ENCODE measurements at regions not wholly inside any gene's neighbourhood (a gene's known extent, or its start where the extent isn't known, plus 50 kb on each side); places are given as distances from the start of the nearest gene placed in this dataset.
"Not testable (repeated sequence)": the region's sequence is repeated elsewhere in the genome, so short reads cannot be mapped to it uniquely, and the experiment has no call there.

GRCh38 chr16:59864981-59865666, 1131.0 kb upstream of the GOT2 start:
- DNase-seq (ENCODE audit: low spot score), result no peak

DNA sequence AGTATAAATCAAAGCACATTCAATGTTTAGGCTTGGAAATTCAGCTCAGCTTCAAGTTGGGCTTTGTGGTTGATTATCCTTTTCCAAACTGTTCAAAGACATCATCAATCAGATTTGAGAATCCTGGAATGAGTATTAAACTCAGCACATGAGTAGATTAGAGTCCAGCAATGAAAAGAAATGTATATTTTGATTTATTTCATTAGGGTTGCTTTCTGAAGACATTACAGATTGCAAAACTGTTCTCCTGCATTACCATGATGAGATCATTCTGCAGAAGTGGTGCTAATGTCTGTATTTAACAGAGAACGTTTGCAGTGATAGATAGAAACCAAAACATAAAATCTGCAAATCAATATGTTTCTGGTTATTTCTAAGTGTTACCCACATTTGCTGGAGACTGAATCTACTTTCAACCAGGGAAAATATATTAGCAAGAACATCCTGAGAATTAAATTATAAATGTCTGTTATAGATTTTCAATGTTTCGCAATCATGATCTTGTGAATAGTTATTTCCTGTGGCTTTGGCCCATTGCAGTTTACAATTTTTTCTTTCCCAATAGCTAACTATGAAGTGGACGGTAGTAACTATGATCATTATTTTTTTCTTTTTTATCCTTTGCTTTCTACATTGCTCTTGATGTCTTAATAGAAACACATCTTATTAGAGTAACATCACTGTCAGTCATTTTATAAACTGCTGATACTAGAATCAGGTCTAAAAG, 1125.7 kb upstream of the GOT2 start:
- DNase-seq (ENCODE audit: low spot score), result no peak

DNA sequence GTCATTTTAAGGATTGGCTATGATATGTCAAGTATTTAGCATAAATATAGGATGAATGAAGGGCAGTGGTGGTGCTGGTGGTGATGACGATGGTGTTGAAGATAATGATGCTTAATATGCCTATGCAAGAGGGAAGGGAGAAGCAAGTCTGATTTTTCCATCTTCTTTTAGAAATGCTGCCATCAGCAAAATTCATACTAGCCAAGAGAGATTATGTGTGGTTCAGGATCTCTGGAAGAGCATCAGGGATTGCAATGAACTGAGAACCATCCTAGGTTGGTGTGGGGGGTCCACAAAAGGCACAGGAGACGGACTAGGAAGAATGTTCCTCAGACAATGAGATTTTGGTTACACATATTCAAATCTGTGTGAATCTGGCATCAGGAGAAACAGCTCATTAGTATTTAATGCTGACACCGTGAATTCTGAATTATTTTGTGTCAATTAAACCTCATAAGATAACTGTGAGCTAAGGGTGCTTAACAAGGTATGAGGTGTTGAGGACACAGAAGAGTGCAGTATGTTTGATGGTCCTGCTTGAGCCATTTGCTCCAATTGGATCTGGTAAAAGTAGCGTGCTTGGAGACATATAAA, 1120.8 kb upstream of the GOT2 start:
- DNase-seq (ENCODE audit: low spot score), result no peak

GRCh38 chr16:59849716-59850115, 1115.6 kb upstream of the GOT2 start:
- no peak for DNase-seq (ENCODE audit: low spot score)

DNA sequence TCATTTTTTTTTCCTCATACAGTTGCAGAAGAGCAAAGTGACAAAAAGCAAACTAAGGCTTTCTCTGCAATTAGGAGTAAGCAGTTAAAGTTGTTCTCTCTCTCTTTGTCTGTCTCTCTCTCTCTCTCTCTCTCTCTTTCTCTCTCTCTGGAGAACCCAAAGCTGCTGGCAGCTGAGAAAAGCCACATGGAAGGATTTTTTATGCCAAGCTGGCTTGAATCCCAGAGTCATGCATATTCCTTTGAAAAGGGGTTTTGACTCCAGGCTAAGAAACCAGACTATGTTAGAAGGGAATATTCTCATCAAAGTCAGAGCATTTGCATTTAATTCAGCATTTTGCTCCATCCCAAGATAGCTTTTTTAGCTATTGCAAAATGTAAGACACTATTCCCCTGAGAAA, 1114.2 kb upstream of the GOT2 start:
- no peak for DNase-seq (ENCODE audit: low spot score)

DNA sequence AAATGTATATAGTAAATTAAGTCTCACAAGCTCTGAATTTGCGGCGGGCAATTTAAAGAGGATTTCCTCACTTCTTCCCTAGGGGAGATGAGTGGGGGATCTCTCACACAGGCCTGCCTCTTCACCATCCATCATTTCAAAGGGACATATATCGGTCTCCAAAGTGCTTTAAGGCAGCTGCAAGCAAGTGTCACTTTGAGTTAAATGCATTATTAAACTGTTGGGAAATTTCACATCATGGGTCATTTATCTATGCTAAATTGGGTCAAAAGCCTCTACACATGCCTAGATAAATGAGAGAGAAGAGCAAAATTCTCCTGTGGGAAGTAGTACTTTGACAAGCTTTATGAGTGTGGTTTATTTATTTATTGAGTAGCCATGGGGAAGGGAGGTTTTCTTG, 1106.1 kb upstream of the GOT2 start:
- no peak for DNase-seq (ENCODE audit: low spot score)

GRCh38 chr16:59826767-59827166, 1092.7 kb upstream of the GOT2 start:
- DNase-seq (ENCODE audit: low spot score), result no peak

- DNase-seq (ENCODE audit: low spot score), result not testable (repeated sequence)
Observed at GRCh38 chr16:59809488-59809887, 1075.4 kb upstream of the GOT2 start.

DNA sequence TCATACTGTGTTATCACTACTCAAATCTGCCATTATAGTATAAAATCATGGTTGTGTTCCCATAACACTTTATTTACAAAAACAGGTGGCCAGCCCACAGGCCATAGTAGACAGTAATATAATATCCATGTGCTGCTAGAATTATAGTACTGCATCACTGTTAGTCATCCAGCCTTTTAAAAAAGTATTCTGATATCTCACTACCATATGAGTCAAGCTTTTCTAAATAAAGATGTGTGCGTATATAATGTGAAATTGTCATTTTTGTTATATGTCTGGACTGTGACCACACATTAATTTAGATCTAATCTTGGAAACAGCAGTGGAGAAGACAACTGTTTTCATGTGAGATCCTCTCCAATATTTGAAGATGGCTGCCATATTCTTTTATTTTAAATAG, 1049.1 kb upstream of the GOT2 start:
- DNase-seq (ENCODE audit: low spot score), result no peak

DNA sequence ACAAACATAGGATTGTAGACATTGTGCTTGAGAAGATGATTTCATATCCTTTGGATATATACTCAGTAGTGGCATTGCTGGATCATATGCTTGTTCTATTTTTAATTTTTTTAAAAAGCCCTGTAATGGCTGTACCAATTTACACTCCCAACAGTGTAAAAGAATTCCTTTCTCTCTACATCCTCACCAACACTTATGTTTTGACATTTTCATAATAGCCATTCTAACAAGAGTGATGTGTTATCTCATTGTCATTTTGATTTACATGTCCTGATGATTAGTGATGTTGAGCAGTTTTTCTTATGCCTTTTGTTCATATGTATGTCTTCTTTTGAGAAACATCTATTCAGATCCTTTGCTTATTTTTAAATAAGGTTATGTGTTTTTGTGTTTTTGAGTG, 1039.2 kb upstream of the GOT2 start:
- no peak for DNase-seq (ENCODE audit: low spot score)

- no peak for DNase-seq (ENCODE audit: low spot score)
Observed at GRCh38 chr16:59759296-59759695, 1025.2 kb upstream of the GOT2 start.

GRCh38 chr16:59758848-59759247, 1024.7 kb upstream of the GOT2 start:
- DNase-seq (ENCODE audit: low spot score), result no peak

DNA sequence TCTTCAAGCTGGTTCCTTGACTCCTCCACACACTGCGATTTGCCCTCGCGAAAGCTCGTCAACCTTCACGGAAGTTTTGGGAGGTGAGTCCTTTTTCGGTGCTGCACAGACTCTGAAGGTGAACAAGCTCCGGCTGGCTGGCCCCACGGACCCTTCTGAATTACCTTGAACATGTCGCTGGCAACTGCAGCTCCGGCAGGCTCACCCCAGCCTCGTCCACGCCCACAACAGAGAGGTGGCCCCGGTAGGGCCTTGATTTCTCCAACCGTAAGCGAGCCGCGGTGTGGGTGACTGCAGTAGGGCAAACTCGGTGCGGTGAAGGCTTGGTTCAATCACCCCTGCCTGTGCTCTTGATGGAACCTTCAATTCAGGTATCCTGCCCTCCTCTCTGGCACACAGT, 1020.7 kb upstream of the GOT2 start:
- DNase-seq (ENCODE audit: low spot score), result no peak

DNA sequence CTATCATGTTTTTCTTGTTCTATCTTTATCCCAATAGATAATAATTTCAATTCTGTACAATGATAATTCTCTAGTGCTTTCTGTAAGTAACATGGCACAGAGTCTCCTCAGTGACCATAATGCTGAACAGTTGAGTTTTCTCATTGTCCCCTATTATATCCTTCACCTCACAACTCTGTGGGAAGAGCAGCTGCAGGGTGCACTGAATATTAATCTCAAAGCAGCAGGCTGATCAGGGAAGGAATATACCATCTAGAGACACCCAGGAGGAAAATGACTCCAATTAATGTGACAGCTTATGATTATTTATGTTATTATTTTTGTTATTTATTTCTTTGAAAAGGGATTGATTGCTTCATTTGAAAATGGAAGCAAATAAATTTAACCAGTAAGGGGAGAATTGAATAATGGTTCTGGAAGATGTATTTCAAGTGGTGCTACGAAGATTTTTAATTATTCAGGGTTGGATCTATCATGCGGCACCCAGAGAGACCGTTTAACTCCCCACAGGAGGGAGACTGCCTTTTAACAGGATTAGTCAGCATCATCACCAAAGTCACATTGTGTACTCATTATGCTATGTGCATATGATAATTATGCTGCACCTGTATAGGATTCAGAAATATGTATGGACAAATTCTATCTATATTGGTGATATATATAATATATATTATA, 1015.7 kb upstream of the GOT2 start:
- DNase-seq (ENCODE audit: low spot score), result no peak

DNA sequence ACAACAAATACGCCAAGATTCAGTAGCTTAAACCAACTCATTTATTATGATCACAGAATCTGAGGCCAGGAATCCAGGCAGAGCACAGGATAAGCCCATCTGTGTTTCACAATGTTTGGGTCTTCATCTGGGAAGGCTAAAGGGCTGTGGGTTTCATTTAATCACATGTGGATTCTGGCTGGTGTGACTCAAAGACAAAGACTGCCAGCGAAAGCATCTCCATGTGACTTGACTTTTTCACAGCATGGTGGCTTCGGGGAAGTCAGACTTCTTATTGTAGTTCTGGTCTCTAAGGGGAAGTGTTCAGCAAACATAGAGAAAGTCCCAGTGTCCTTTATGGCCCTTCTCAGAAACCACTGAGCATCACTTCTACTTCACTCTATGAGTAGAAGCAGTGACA, 1014.4 kb upstream of the GOT2 start:
- DNase-seq (ENCODE audit: low spot score), result no peak

- no peak for DNase-seq (ENCODE audit: low spot score)
Observed at GRCh38 chr16:59743504-59743903, 1009.4 kb upstream of the GOT2 start.

- DNase-seq (ENCODE audit: low spot score), result no peak
Observed at GRCh38 chr16:59740858-59741257, 1006.7 kb upstream of the GOT2 start.

DNA sequence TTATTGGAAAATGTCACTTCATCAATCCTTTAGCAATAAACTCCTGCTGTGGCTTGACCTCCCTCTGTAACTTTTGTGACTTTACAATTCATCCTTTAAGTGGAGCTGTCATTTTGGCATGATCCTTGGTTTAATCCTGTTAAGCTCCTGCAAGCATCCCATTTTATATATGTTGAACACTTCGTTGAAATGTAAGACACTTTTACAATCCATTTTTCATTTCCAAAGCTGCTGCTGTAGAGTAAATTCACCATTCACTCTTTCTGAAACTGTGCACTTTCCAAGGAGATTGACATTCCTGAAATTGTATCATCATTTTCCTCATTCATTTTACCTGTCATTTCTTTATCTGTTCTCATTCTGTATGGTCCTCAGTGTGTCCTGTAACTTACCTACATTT, 1003.2 kb upstream of the GOT2 start:
- no peak for DNase-seq (ENCODE audit: low spot score)

GRCh38 chr16:59733321-59733720, 999.2 kb upstream of the GOT2 start:
- no peak for DNase-seq (ENCODE audit: low spot score)

- no peak for DNase-seq (ENCODE audit: low spot score)
Observed at GRCh38 chr16:59729613-59730012, 995.5 kb upstream of the GOT2 start.

GRCh38 chr16:59719121-59719520, 985.0 kb upstream of the GOT2 start:
- DNase-seq (ENCODE audit: low spot score), result no peak

DNA sequence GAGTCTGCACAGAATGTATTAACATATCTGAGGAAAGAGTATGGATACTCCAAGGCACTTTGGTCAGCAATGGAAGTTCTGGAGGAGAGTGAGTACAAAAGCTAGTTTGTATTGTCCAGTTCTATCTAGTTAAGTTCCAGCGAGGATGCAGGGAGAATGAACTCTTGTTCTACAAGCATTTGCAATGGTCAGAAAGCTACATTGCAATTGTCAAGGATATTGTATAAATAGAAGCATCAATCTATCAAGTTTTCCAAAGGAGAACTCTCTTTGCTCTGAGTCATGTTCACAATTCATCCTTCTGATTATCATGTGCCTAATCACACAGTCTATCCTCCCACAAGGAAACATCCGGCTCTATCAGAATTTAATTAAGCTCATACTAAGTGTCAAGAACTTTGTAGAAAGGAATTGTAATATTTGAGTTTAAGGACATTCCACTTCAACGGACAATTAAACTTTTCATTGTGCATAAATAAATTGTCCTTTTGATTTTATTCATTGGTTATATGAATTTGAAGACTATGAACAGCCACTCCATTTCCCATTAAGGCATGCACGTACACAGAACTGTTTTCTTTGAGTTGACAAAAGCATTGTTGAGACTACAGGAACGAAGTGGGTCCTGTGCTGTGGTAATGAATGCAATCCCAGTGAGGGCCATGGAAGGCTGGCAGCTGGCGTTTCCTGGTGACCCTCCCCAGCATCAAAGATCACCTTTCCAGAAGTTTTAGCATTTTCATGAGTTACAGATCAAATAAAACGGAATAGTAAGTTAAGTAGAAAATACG, 973.5 kb upstream of the GOT2 start:
- DNase-seq (ENCODE audit: low spot score), result no peak
